H1 (cell line): ENCODE measurements at regions not wholly inside any gene's neighbourhood (a gene's known extent, or its start where the extent isn't known, plus 50 kb on each side); places are given as distances from the start of the nearest gene placed in this dataset.

Experiments used
- CTCF ChIA-PET: fragments of 300-600 bp; sonication (Branson Sonifier 250); formaldehyde crosslinking; loops from one replicate; lab custom pipeline; 2021; ENCODE audit not compliant: partially characterized antibody; lab: Charles Lee
- POLR2A ChIA-PET: fragments of 300-600 bp; sonication (Branson Sonifier 250); formaldehyde crosslinking; loops from one replicate; lab custom pipeline; 2021; ENCODE audit warnings: inconsistent platforms; ENCODE audit not compliant: partially characterized antibody; lab: Charles Lee
- DNase-seq, 2 experiments: peaks; one replicate each; pipeline versions ENCODE4 v3.0.0 to v3.0.0-alpha.2; 2010 to 2022; ENCODE audit warnings: low spot score in 2 of 2, low read depth in 1 of 2, mixed read lengths in 1 of 2
- FAIRE-seq: peaks from 2 replicates; lab custom pipeline; 2011; peaks lifted over from hg19 to GRCh38; lab: Jason Lieb, UNC
- H2AFZ ChIP-seq: 2 replicates; pipeline ENCODE4 v1.8.1; 2012; ENCODE audit warnings: low read length, inconsistent platforms
- H2AK5ac ChIP-seq: 2 replicates; pipeline ENCODE4 v1.6.1; 2013; ENCODE audit warnings: low read depth, low read length
- H2BK120ac ChIP-seq: replicated peaks from 2 replicates; pipeline ENCODE3; 2013; ENCODE audit warnings: low read depth, low read length, inconsistent platforms
- H2BK12ac ChIP-seq: 2 replicates; pipeline ENCODE4 v1.6.1; 2013; ENCODE audit warnings: low read depth, low read length
- H2BK15ac ChIP-seq: 2 replicates; pipeline ENCODE4 v1.6.1; 2013; ENCODE audit warnings: low read length
- H2BK20ac ChIP-seq: 2 replicates; pipeline ENCODE4 v1.6.1; 2013; ENCODE audit warnings: low read length
- H2BK5ac ChIP-seq: 2 replicates; pipeline ENCODE4 v1.6.1; 2013; ENCODE audit warnings: low read depth, low read length
- H3K14ac ChIP-seq: 2 replicates; pipeline ENCODE4 v1.6.1; 2013; ENCODE audit warnings: inconsistent platforms; ENCODE audit not compliant: insufficient read length
- H3K18ac ChIP-seq: 2 replicates; pipeline ENCODE4 v1.6.1; 2013; ENCODE audit warnings: low read length; ENCODE audit errors: extremely low read depth
- H3K23ac ChIP-seq: 2 replicates; pipeline ENCODE4 v1.6.1; 2013; ENCODE audit warnings: inconsistent platforms; ENCODE audit not compliant: insufficient read length
- H3K23me2 ChIP-seq: 2 replicates; pipeline ENCODE4 v1.6.1; 2013; ENCODE audit warnings: low read depth, low read length
- H3K27ac ChIP-seq: 2 replicates; pipeline ENCODE4 v1.6.1; 2011; ENCODE audit warnings: low read depth, low read length, inconsistent platforms
- H3K27me3 ChIP-seq, 4 experiments: replicated peaks in 1 of 4; 1 replicate in 1 of 4; 2 replicates in 3 of 4; pipeline versions ENCODE4 v1.6.1 to v1.8.1; 2011 to 2013; ENCODE audit warnings: low read length in 3 of 4, mild to moderate bottlenecking in 3 of 4, inconsistent platforms in 2 of 4, mixed read lengths in 2 of 4, moderate library complexity in 1 of 4; ENCODE audit not compliant: control insufficient read depth in 3 of 4, insufficient read depth in 3 of 4; ENCODE audit errors: extremely low read depth in 1 of 4
- H3K36me3 ChIP-seq, 4 experiments: 2 replicates each; pipeline versions ENCODE4 v1.6.1 to v1.8.1; 2011 to 2013; ENCODE audit warnings: mild to moderate bottlenecking in 4 of 4, low read length in 3 of 4, moderate library complexity in 2 of 4, control low read depth in 1 of 4, inconsistent platforms in 1 of 4; ENCODE audit not compliant: insufficient read depth in 4 of 4, control insufficient read depth in 2 of 4
- H3K4ac ChIP-seq: replicated peaks from 2 replicates; pipeline ENCODE3; 2013; ENCODE audit warnings: low read length, low read depth, mixed read lengths, inconsistent platforms; ENCODE audit not compliant: insufficient read length
- H3K4me1 ChIP-seq, 4 experiments: replicated peaks in 1 of 4; 1 replicate in 1 of 4; 2 replicates in 3 of 4; pipeline versions ENCODE4 v1.6.1 to v1.8.1; 2011 to 2013; ENCODE audit warnings: low read length in 3 of 4, inconsistent platforms in 2 of 4, mixed read lengths in 1 of 4; ENCODE audit not compliant: insufficient read depth in 4 of 4, control insufficient read depth in 3 of 4
- H3K4me2 ChIP-seq, 2 experiments: 2 replicates each; pipeline versions ENCODE4 v1.6.1 to v1.8.1; 2011 to 2013; ENCODE audit warnings: low read depth in 2 of 2, low read length in 2 of 2, control low read depth in 1 of 2, inconsistent platforms in 1 of 2, mild to moderate bottlenecking in 1 of 2; ENCODE audit not compliant: insufficient read depth in 1 of 2
- H3K4me3 ChIP-seq, 4 experiments: fragments of 200-600, 300-600 bp in 1 of 4; sonication (generic), shearing (Covaris generic), sonication (Bioruptor Twin) in 1 of 4; 2 replicates each; pipeline versions ENCODE4 v1.5.1 to v1.8.1; 2011 to 2016; ENCODE audit warnings: low read length in 4 of 4, low read depth in 3 of 4, control low read depth in 2 of 4, inconsistent platforms in 2 of 4, mild to moderate bottlenecking in 2 of 4, mixed read lengths in 1 of 4, moderate library complexity in 1 of 4; ENCODE audit not compliant: insufficient read depth in 2 of 4; ENCODE audit errors: extremely low read depth in 1 of 4
- H3K56ac ChIP-seq: replicated peaks from 2 replicates; pipeline ENCODE3; 2013; ENCODE audit warnings: low read depth, mild to moderate bottlenecking, mixed read lengths, low read length, inconsistent platforms; ENCODE audit not compliant: insufficient read length
- H3K79me1 ChIP-seq: 2 replicates; pipeline ENCODE4 v1.6.1; 2013; ENCODE audit warnings: low read depth, low read length, control low read depth
- H3K79me2 ChIP-seq, 2 experiments: 2 replicates each; pipeline versions ENCODE4 v1.6.1 to v1.8.1; 2012 to 2013; ENCODE audit warnings: low read length in 2 of 2, mild to moderate bottlenecking in 2 of 2, inconsistent platforms in 1 of 2; ENCODE audit not compliant: insufficient read depth in 2 of 2, control insufficient read depth in 1 of 2
- H3K9ac ChIP-seq, 4 experiments: replicated peaks in 1 of 4; 1 replicate in 1 of 4; 2 replicates in 3 of 4; pipeline versions ENCODE4 v1.6.1 to v1.8.1; 2011 to 2013; ENCODE audit warnings: low read depth in 3 of 4, low read length in 3 of 4, control low read depth in 2 of 4, mild to moderate bottlenecking in 2 of 4, moderate library complexity in 2 of 4, inconsistent platforms in 1 of 4; ENCODE audit errors: extremely low read depth in 1 of 4
- H3K9me3 ChIP-seq, 2 experiments: 2 replicates each; pipeline versions ENCODE4 v1.6.1 to v1.8.1; 2012 to 2013; ENCODE audit warnings: mild to moderate bottlenecking in 2 of 2, moderate library complexity in 2 of 2, control low read depth in 1 of 2, inconsistent platforms in 1 of 2, low read depth in 1 of 2, low read length in 1 of 2, mixed read lengths in 1 of 2; ENCODE audit not compliant: insufficient read depth in 2 of 2
- H4K20me1 ChIP-seq, 2 experiments: replicated peaks in 1 of 2; 2 replicates each; pipeline versions ENCODE3 to v1.8.1; 2011 to 2013; ENCODE audit warnings: inconsistent platforms in 2 of 2, low read length in 2 of 2, mild to moderate bottlenecking in 1 of 2; ENCODE audit not compliant: insufficient read depth in 2 of 2, control insufficient read depth in 1 of 2
- H4K5ac ChIP-seq: 2 replicates; pipeline ENCODE4 v1.6.1; 2013; ENCODE audit warnings: low read length, low read depth, mixed read lengths, inconsistent platforms; ENCODE audit not compliant: insufficient read length
- H4K8ac ChIP-seq: 2 replicates; pipeline ENCODE4 v1.8.0; 2013; ENCODE audit warnings: mild to moderate bottlenecking, moderate library complexity, low read length, inconsistent platforms; ENCODE audit not compliant: insufficient read depth; ENCODE audit errors: extremely low read depth
- H4K91ac ChIP-seq: replicated peaks from 2 replicates; pipeline ENCODE3; 2013; ENCODE audit warnings: low read length, mixed read lengths, inconsistent platforms; ENCODE audit not compliant: insufficient read length
- CEBPB ChIP-seq: IDR thresholded peaks from 2 replicates; pipeline ENCODE4 v1.6.1; 2012; ENCODE audit warnings: low read depth, low read length
- CREB1 ChIP-seq: IDR thresholded peaks from 2 replicates; pipeline ENCODE4 v1.6.1; 2012; ENCODE audit warnings: inconsistent platforms
- CTBP2 ChIP-seq: IDR thresholded peaks from 2 replicates; pipeline ENCODE4 v1.7.0; 2011; ENCODE audit warnings: borderline replicate concordance, mild to moderate bottlenecking, moderate library complexity, mixed read lengths, low read length; ENCODE audit not compliant: insufficient read depth, insufficient read length
- EP300 ChIP-seq, 2 experiments: IDR thresholded peaks; 1 replicate in 1 of 2; 2 replicates in 1 of 2; pipeline ENCODE4 v1.6.1; 2011 to 2012; ENCODE audit warnings: low read depth in 2 of 2, low read length in 2 of 2, mild to moderate bottlenecking in 2 of 2, borderline replicate concordance in 1 of 2, inconsistent platforms in 1 of 2, moderate library complexity in 1 of 2
- FOSL1 ChIP-seq: IDR thresholded peaks from 2 replicates; pipeline ENCODE4 v1.6.1; 2011; ENCODE audit warnings: mild to moderate bottlenecking, low read depth, low read length, moderate library complexity; ENCODE audit not compliant: insufficient read depth
- HDAC6 ChIP-seq: IDR thresholded peaks from one replicate; pipeline ENCODE4 v1.7.1; 2012; ENCODE audit warnings: low read depth, mild to moderate bottlenecking, inconsistent platforms, low read length, moderate library complexity
- MAFK ChIP-seq: IDR thresholded peaks from 2 replicates; pipeline ENCODE4 v1.6.1; 2012; ENCODE audit warnings: low read depth, mild to moderate bottlenecking, improper control_type of control experiment, low read length
- PHF8 ChIP-seq: fragments of 200-600 bp; sonication (generic); conservative IDR thresholded peaks from 2 replicates; pipeline ENCODE4 v1.7.1; 2012; ENCODE audit warnings: low read depth, mild to moderate bottlenecking, inconsistent platforms, low read length, moderate library complexity
- RFX5 ChIP-seq: IDR thresholded peaks from 2 replicates; pipeline ENCODE4 v1.6.1; 2011; ENCODE audit warnings: low read depth, low read length, improper control_type of control experiment, borderline replicate concordance
- RXRA ChIP-seq: IDR thresholded peaks from 2 replicates; pipeline ENCODE4 v1.6.1; 2011; ENCODE audit warnings: low read depth, mild to moderate bottlenecking, low read length, moderate library complexity; ENCODE audit not compliant: insufficient read depth
- SAP30 ChIP-seq: fragments of 300-600 bp; sonication (generic); IDR thresholded peaks from 2 replicates; pipeline ENCODE4 v1.7.1; 2012; ENCODE audit warnings: low read length, moderate library complexity, mild to moderate bottlenecking, inconsistent platforms; ENCODE audit not compliant: insufficient read depth, insufficient replicate concordance
- SP2 ChIP-seq: IDR thresholded peaks from 2 replicates; pipeline ENCODE4 v1.6.1; 2012; ENCODE audit warnings: mild to moderate bottlenecking, low read length, inconsistent platforms
- TCF12 ChIP-seq: IDR thresholded peaks from 2 replicates; pipeline ENCODE4 v1.6.1; 2011; ENCODE audit warnings: low read depth, mild to moderate bottlenecking, low read length
- TEAD4 ChIP-seq: IDR thresholded peaks from 2 replicates; pipeline ENCODE4 v1.6.1; 2012; ENCODE audit warnings: low read depth, low read length, inconsistent platforms, mixed read lengths
- WGBS, 2 experiments: shearing (Covaris generic) in 1 of 2; methylation state at CpG; one replicate each; pipeline versions ENCODE4 v1.1.6 to v1.1.7; 2013 to 2015; ENCODE audit warnings: low lambda C conversion rate in 2 of 2, mixed read lengths in 2 of 2, inconsistent platforms in 1 of 2, low coverage in 1 of 2, missing lambda C conversion rate in 1 of 2; ENCODE audit not compliant: insufficient replicate concordance in 2 of 2, insufficient coverage in 1 of 2, insufficient read length in 1 of 2; ENCODE audit errors: extremely low coverage in 1 of 2, missing lambda C conversion rate in 1 of 2; 5-methylcytosine and 5-hydroxymethylcytosine counted together
- TF ChIP-seq, protein P1 (sequence below): IDR thresholded peaks from 2 replicates; pipeline ENCODE4 v1.6.1; 2012; ENCODE audit warnings: inconsistent platforms

DNA sequence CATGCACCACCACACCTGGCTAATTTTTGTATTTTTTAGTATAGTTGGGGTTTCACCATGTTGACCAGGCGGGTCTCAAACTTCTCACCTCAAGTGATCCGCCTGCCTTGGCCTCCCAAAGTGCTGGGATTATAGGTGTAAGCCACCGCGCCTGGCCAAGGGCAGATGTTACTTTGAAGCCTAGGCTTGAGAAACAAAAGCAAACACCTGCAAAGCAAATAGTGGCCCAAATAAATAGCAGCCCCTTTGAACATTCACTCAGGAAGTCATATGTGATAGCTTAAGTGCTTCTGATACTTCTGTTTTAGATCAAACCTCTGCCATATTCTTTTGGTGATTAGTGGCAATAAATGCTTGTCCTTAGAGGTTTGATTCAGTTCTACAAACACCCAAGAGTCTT is 404.5 kb upstream of the SMIM21 start:
- Histone ChIP-seq H3K36me3 (no peaks in the 10 kb centered on the region), H3K18ac (no peak overlapping the region), H3K4ac (no peak overlapping the region), H3K23me2 (no peaks in the 10 kb centered on the region), H4K8ac (no peak overlapping the region), H2BK5ac (no peak overlapping the region), H3K27me3 (no peaks in the 10 kb centered on the region), H2BK120ac (no peak overlapping the region), H3K23ac (no peak overlapping the region), H2BK15ac (no peak overlapping the region), H3K79me2 (no peaks in the 10 kb centered on the region), H4K91ac (no peak overlapping the region), H4K5ac (no peak overlapping the region), H3K9ac (no peak overlapping the region), H2BK12ac (no peak overlapping the region), H3K56ac (no peak overlapping the region), H3K4me1 (peaks cover 0 to 4% (median 0%) of the 10 kb centered on the region in 4 experiments; a peak in 1 of 7 replicates), H2BK20ac (no peak overlapping the region), H3K79me1 (no peaks in the 10 kb centered on the region), H2AK5ac (no peak overlapping the region), H2AFZ (no peak overlapping the region), H4K20me1 (no peaks in the 10 kb centered on the region), H3K27ac (no peak overlapping the region), H3K9me3 (no peaks in the 10 kb centered on the region), H3K4me2 (no peak overlapping the region), H3K4me3 (no peak overlapping the region), H3K14ac (no peak overlapping the region)
- ChIA-PET POLR2A (no interaction called here), CTCF (no interaction called here)
- no peak for FAIRE-seq
- no peak for DNase-seq
- 100% methylated on average over 4 of the region's 4 CpGs; no CpG with 5 or more reads in 1 of the 2 experiments for WGBS, 2 experiments
- TF ChIP-seq EP300 (IDR thresholded peaks at IDR 0.05; ENCODE audit: borderline replicate concordance in 1 of 2, low read depth in 2 of 2, low read length in 2 of 2) (no peak), RFX5 (no peak), CREB1 (no peak), TCF12 (no peak), SAP30 (no peak), PHF8 (no peak), SP2 (no peak), CEBPB (no peak), CTBP2 (no peak), HDAC6 (no peak), RXRA (no peak), FOSL1 (no peak), MAFK (no peak), TEAD4 (no peak)
- TF ChIP-seq, protein P1, sequence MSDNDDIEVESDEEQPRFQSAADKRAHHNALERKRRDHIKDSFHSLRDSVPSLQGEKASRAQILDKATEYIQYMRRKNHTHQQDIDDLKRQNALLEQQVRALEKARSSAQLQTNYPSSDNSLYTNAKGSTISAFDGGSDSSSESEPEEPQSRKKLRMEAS, result no peak
